ENCODE measurements at regions not wholly inside any gene's neighbourhood (a gene's known extent, or its start where the extent isn't known, plus 50 kb on each side); places are given as distances from the start of the nearest gene placed in this dataset.

GRCh38 chr2:74046441-74046840 lies 61.7 kb downstream of the TET3 start:
- WGBS: 97% methylated on average over 17 of the region's 17 CpGs
- no peak overlapping the region for H3K9ac ChIP-seq (ENCODE audit: low read depth in 1 of 2, low read length in 2 of 2)
- H3K9me3 ChIP-seq (ENCODE audit: control insufficient read depth in 4 of 4, low read length in 3 of 4): no peaks in the 10 kb centered on the region
- no peak overlapping the region for H3K4me3 ChIP-seq (ENCODE audit: low read depth in 1 of 3, low read length in 3 of 3)
- H3K36me3 ChIP-seq (ENCODE audit: control insufficient read depth in 4 of 4, insufficient read depth in 3 of 4, low read depth in 1 of 4, low read length in 3 of 4): peaks cover 2 to 3% (median 2%) of the 10 kb centered on the region in 4 donors
- TF ChIP-seq MAX (IDR thresholded peaks at IDR 0.05) (no peak), HNF4A (conservative IDR thresholded peaks at IDR 0.05) (no peak), SP1 (IDR thresholded peaks at IDR 0.05) (no peak), YY1 (IDR thresholded peaks at IDR 0.05) (no peak), REST (IDR thresholded peaks at IDR 0.05) (no peak), RXRA (IDR thresholded peaks at IDR 0.05) (no peak), ATF3 (IDR thresholded peaks at IDR 0.05) (no peak), ZBTB33 (IDR thresholded peaks at IDR 0.05) (no peak), GABPA (IDR thresholded peaks at IDR 0.05 in 1 of 2, conservative IDR thresholded peaks at IDR 0.05 in 1 of 2) (no peak), RAD21 (IDR thresholded peaks at IDR 0.05) (no peak), EGR1 (IDR thresholded peaks at IDR 0.05; ENCODE audit: low read depth in 2 of 2) (no peak), FOXA1 (IDR thresholded peaks at IDR 0.05) (no peak), CTCF (IDR thresholded peaks at IDR 0.05; ENCODE audit: low read depth, low read length, missing input control) (no peak), HNF4G (IDR thresholded peaks at IDR 0.05) (no peak), TAF1 (conservative IDR thresholded peaks at IDR 0.05) (no peak), NR2F2 (IDR thresholded peaks at IDR 0.05) (no peak), JUND (IDR thresholded peaks at IDR 0.05) (no peak), FOXA2 (IDR thresholded peaks at IDR 0.05) (no peak)
- H3K4me1 ChIP-seq (ENCODE audit: control insufficient read depth in 4 of 4, insufficient read depth in 4 of 4, low read length in 3 of 4): no peaks in the 10 kb centered on the region
- no peak overlapping the region for H3K27ac ChIP-seq (ENCODE audit: low read depth in 1 of 2, low read length in 2 of 2)
- H3K27me3 ChIP-seq (ENCODE audit: control insufficient read depth in 4 of 4, insufficient read depth in 4 of 4, low read length in 3 of 4): no peaks in the 10 kb centered on the region
- DNase-seq (ENCODE audit: low spot score): no peak

All from liver (tissue), 8 donors.